ENCODE measurements at regions not wholly inside any gene's neighbourhood (a gene's known extent, or its start where the extent isn't known, plus 50 kb on each side); places are given as distances from the start of the nearest gene placed in this dataset.

- TF ChIP-seq ZNF274 (IDR thresholded peaks at IDR 0.05; ENCODE audit: low read depth, low read length) (no peak), YY1 (IDR thresholded peaks at IDR 0.05; ENCODE audit: insufficient read depth, insufficient read length) (no peak)
These were observed 416.5 kb upstream of the KLF4 start for GRCh38 chr9:107906074-107906473.

All from NT2/D1 (cell line).